Thymus (tissue), 11 donors: ENCODE measurements at regions not wholly inside any gene's neighbourhood (a gene's known extent, or its start where the extent isn't known, plus 50 kb on each side); places are given as distances from the start of the nearest gene placed in this dataset.

ENCODE experiments used
- DNase-seq, 9 donors: peaks; one replicate each; pipeline ENCODE4 v3.0.0-alpha.2; 2013; ENCODE audit warnings: low spot score in 9 of 9, low read depth in 6 of 9, missing footprints in 1 of 9
- H3K27ac ChIP-seq, 2 donors: one replicate each; pipeline ENCODE4 v1.5.1; 2013; ENCODE audit warnings: control low read depth in 1 of 2, low read depth in 1 of 2, low read length in 1 of 2, mild to moderate bottlenecking in 1 of 2, moderate library complexity in 1 of 2
- H3K27me3 ChIP-seq, 2 donors: one replicate each; pipeline ENCODE4 v1.5.1; 2013; ENCODE audit warnings: low read length in 1 of 2; ENCODE audit not compliant: control insufficient read depth in 2 of 2, insufficient read depth in 1 of 2
- H3K36me3 ChIP-seq, 2 donors: one replicate each; pipeline ENCODE4 v1.5.1; 2013; ENCODE audit warnings: low read length in 1 of 2, mild to moderate bottlenecking in 1 of 2, moderate library complexity in 1 of 2; ENCODE audit not compliant: control insufficient read depth in 2 of 2, insufficient read depth in 2 of 2
- H3K4me1 ChIP-seq, 2 donors: one replicate each; pipeline ENCODE4 v1.5.1; 2013; ENCODE audit warnings: low read length in 2 of 2; ENCODE audit not compliant: control insufficient read depth in 2 of 2, insufficient read depth in 2 of 2
- H3K4me3 ChIP-seq, 2 donors: one replicate each; pipeline ENCODE4 v1.5.1; 2013; ENCODE audit warnings: low read length in 2 of 2, control low read depth in 1 of 2, mild to moderate bottlenecking in 1 of 2
- H3K9me3 ChIP-seq, 2 donors: one replicate each; pipeline ENCODE4 v1.5.1; 2013; ENCODE audit warnings: low read length in 1 of 2, mild to moderate bottlenecking in 1 of 2; ENCODE audit not compliant: control insufficient read depth in 2 of 2, insufficient read depth in 1 of 2
- WGBS: extraction: QIAGEN DNeasy Blood & Tissue Kit; methylation state at CpG from one replicate; pipeline ENCODE4 v1.1.7; 2013; 5-methylcytosine and 5-hydroxymethylcytosine counted together
- donor health status: healthy.

DNA sequence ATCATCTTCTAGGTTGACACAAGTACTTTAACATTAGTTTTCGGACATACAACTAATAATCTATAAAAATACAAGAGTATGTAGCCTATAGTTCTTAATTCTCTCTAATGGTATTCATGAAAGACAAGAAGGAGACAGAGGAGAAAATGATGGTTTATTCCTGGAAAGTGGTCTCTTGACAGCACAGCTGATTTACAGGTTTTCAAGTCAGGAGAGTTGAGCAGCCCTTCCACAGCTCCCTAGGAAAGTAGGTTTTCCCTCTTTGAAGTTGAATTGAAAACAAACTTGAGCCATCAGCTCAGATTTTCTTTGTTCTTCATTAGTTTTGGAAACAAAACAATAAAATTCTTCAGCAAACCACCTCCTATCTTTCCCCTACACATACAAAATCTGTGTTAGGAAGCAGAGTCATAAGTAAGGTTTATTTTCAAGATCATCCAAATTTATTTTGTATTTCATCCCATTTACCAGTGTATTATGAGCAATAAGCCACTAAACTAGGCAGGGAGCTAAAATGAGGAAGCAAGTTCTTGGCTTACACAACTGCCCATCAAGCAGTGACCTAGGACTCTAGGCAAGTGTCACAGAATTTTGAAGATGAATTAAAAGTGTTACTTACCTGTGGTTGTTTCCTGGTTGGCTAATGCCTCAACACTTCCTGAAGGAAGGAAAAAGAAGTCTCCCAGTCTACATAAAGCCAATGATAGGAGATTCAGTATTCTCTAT is 357.0 kb downstream of the BCAT1 start:
- no peak for DNase-seq
- H3K4me3 ChIP-seq = no peak overlapping the region
- H3K27ac ChIP-seq = no peak overlapping the region
- H3K4me1 ChIP-seq = no peaks in the 10 kb centered on the region
- no peaks in the 10 kb centered on the region for H3K36me3 ChIP-seq
- WGBS = 94% methylated on average over 1 of the region's 1 CpG
- H3K27me3 ChIP-seq = no peaks in the 10 kb centered on the region
- H3K9me3 ChIP-seq = no peaks in the 10 kb centered on the region

- H3K27me3 ChIP-seq = no peaks in the 10 kb centered on the region
- no peaks in the 10 kb centered on the region for H3K36me3 ChIP-seq
- 96% methylated on average over 4 of the region's 4 CpGs for WGBS
- no peaks in the 10 kb centered on the region for H3K9me3 ChIP-seq
- no peak for DNase-seq
- H3K4me3 ChIP-seq = no peak overlapping the region
- no peak overlapping the region for H3K27ac ChIP-seq
- H3K4me1 ChIP-seq = no peaks in the 10 kb centered on the region
Observed at GRCh38 chr12:24591079-24591626, 357.7 kb downstream of the BCAT1 start.

DNA sequence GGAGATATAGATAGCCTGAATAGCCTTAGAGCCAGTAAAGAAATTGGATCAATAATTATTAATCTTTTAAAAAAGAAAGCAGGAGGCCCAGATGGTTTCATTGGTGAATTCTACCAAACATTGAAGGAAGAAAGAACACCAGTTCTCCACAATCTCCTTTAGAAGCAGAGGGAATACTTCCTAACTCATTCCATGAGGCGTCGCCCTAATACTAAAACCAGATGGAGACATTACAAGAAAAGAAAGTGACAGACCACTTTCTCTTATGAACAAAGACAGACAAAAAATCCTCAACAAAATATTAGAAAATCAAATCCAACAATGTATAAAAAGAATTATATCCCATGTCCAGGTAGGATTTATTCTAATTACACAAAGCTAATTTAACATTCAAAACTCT is 362.6 kb downstream of the BCAT1 start:
- Histone ChIP-seq H3K27me3 (no peaks in the 10 kb centered on the region), H3K4me1 (no peaks in the 10 kb centered on the region), H3K27ac (no peak overlapping the region), H3K9me3 (no peaks in the 10 kb centered on the region), H3K4me3 (no peak overlapping the region), H3K36me3 (no peaks in the 10 kb centered on the region)
- no peak for DNase-seq
- WGBS = 99% methylated on average over 2 of the region's 2 CpGs

DNA sequence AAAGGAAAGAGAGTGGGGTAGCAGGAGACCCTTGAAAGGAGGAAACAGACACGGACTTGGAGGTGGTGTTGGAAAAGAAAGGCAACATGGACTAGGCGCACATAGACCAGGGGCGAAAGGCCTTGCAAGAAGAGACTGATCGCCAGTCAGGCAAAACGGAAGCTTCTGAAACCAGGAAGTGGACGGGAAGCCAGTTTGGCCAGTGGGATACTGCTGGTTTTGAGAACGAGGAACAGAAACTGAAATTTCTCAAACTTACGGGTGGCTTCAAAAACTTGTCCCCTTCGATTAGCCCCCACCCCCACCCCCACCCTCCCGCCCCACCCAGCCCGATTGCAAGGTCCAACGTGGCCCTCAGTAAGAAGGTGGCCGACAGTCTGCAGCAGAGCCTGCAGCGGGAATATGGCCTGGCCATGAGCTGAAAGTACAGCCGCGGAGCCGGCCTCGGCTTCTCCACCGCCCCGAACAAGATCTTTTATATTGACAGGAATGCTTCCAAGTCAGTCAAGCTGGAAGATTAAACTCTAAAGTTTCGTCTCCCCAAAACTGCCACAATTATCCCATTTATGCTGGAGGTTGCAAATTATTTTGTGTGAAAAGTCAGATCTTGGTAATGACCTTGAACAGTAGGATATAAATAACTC is 364.7 kb downstream of the BCAT1 start:
- no peaks in the 10 kb centered on the region for H3K9me3 ChIP-seq
- H3K27me3 ChIP-seq = no peaks in the 10 kb centered on the region
- no peaks in the 10 kb centered on the region for H3K36me3 ChIP-seq
- H3K4me1 ChIP-seq = no peaks in the 10 kb centered on the region
- 95% methylated on average over 21 of the region's 21 CpGs for WGBS
- no peak overlapping the region for H3K4me3 ChIP-seq
- no peak overlapping the region for H3K27ac ChIP-seq
- DNase-seq = no peak

GRCh38 chr12:24582954-24583601 is 365.8 kb downstream of the BCAT1 start:
- Histone ChIP-seq H3K4me3 (no peak overlapping the region), H3K4me1 (no peaks in the 10 kb centered on the region), H3K27ac (no peak overlapping the region), H3K9me3 (no peaks in the 10 kb centered on the region), H3K27me3 (no peaks in the 10 kb centered on the region), H3K36me3 (no peaks in the 10 kb centered on the region)
- WGBS = over 99% methylated on average over 18 of the region's 18 CpGs
- DNase-seq = no peak

GRCh38 chr12:24574538-24574937 is 374.4 kb downstream of the BCAT1 start:
- WGBS = 93% methylated on average over 4 of the region's 4 CpGs
- H3K9me3 ChIP-seq = no peaks in the 10 kb centered on the region
- no peak for DNase-seq

GRCh38 chr12:24573621-24574020 is 375.3 kb downstream of the BCAT1 start:
- no peaks in the 10 kb centered on the region for H3K27me3 ChIP-seq
- no peak for DNase-seq

More at GRCh38 chr12:24574538-24574937, 374.4 kb downstream of the BCAT1 start:
- Histone ChIP-seq H3K4me3 (no peak overlapping the region), H3K4me1 (no peaks in the 10 kb centered on the region), H3K36me3 (no peaks in the 10 kb centered on the region), H3K27me3 (no peaks in the 10 kb centered on the region), H3K27ac (no peak overlapping the region)

DNA sequence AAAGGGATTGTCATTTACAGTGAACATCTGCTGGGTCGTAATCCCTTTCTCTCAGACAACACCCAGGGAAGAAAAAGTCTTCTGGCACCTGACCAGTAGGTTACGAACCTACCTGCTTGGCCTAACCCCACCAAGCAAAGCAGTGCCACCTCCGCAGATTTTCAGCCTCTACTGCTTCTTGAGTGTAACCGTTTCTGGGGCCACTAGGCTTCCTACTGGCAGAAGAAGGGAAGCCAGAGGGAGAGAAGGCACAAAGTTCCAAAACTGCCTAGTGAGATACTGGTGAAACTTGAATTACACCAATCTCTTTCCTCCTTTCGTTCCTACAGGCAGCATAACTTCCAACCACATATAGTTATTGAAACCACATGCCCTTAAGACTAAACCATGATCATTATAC is 383.6 kb downstream of the BCAT1 start:
- peaks cover 0 to 31% of the 10 kb centered on the region in 2 donors for H3K27me3 ChIP-seq
- H3K36me3 ChIP-seq = no peaks in the 10 kb centered on the region
- H3K4me1 ChIP-seq = peaks cover 0 to 18% of the 10 kb centered on the region in 2 donors
- no peak overlapping the region for H3K4me3 ChIP-seq
- no peaks in the 10 kb centered on the region for H3K9me3 ChIP-seq
- WGBS = 94% methylated on average over 5 of the region's 5 CpGs
- DNase-seq = no peak
- no peak overlapping the region for H3K27ac ChIP-seq

More at GRCh38 chr12:24573621-24574020, 375.3 kb downstream of the BCAT1 start:
- H3K9me3 ChIP-seq = no peaks in the 10 kb centered on the region
- H3K27ac ChIP-seq = no peak overlapping the region
- no peaks in the 10 kb centered on the region for H3K4me1 ChIP-seq
- H3K4me3 ChIP-seq = no peak overlapping the region
- H3K36me3 ChIP-seq = no peaks in the 10 kb centered on the region
